H9 (cell line): ENCODE measurements at regions not wholly inside any gene's neighbourhood (a gene's known extent, or its start where the extent isn't known, plus 50 kb on each side); places are given as distances from the start of the nearest gene placed in this dataset.

Source experiments
- DNase-seq: peaks from one replicate; pipeline ENCODE4 v3.0.0-alpha.2; 2017
- H2AFZ ChIP-seq: one replicate; pipeline ENCODE4 v1.6.1; 2013; ENCODE audit warnings: mild to moderate bottlenecking, low read length, control low read depth, moderate library complexity
- H2AK5ac ChIP-seq: 2 replicates; pipeline ENCODE4 v1.6.1; 2013; ENCODE audit warnings: low read length, control low read depth, mixed read lengths; ENCODE audit not compliant: insufficient read length
- H2BK120ac ChIP-seq: one replicate; pipeline ENCODE4 v1.6.1; 2013; ENCODE audit warnings: low read depth, mild to moderate bottlenecking, low read length, control low read depth, inconsistent platforms; ENCODE audit not compliant: poor library complexity, severe bottlenecking
- H2BK12ac ChIP-seq: 2 replicates; pipeline ENCODE4 v1.6.1; 2013; ENCODE audit warnings: low read length, control low read depth, mixed read lengths, low read depth; ENCODE audit not compliant: insufficient read length
- H2BK15ac ChIP-seq: 2 replicates; pipeline ENCODE4 v1.6.1; 2013; ENCODE audit warnings: low read depth, low read length, control low read depth
- H2BK20ac ChIP-seq: one replicate; pipeline ENCODE4 v1.6.1; 2013; ENCODE audit warnings: low read depth, mild to moderate bottlenecking, low read length, control low read depth, inconsistent platforms; ENCODE audit not compliant: poor library complexity, severe bottlenecking
- H2BK5ac ChIP-seq: 2 replicates; pipeline ENCODE4 v1.6.1; 2013; ENCODE audit warnings: low read length, control low read depth, mixed read lengths; ENCODE audit not compliant: insufficient read length
- H3K14ac ChIP-seq: 2 replicates; pipeline ENCODE4 v1.6.1; 2013; ENCODE audit warnings: low read length, control low read depth; ENCODE audit not compliant: insufficient read depth
- H3K18ac ChIP-seq: 2 replicates; pipeline ENCODE4 v1.6.1; 2013; ENCODE audit warnings: low read depth, mild to moderate bottlenecking, mixed read lengths, low read length, control low read depth; ENCODE audit not compliant: insufficient read length
- H3K23ac ChIP-seq: 2 replicates; pipeline ENCODE4 v1.6.1; 2013; ENCODE audit warnings: low read length, control low read depth, mixed read lengths, low read depth; ENCODE audit not compliant: insufficient read length
- H3K23me2 ChIP-seq: 2 replicates; pipeline ENCODE4 v1.6.1; 2013; ENCODE audit warnings: low read depth, mild to moderate bottlenecking, mixed read lengths, low read length, control low read depth; ENCODE audit not compliant: insufficient read length, poor library complexity, severe bottlenecking
- H3K27ac ChIP-seq: 2 replicates; pipeline ENCODE4 v1.5.1; 2013; ENCODE audit warnings: low read length, control low read depth, mixed read lengths, low read depth; ENCODE audit not compliant: insufficient read length
- H3K27me3 ChIP-seq: 2 replicates; pipeline ENCODE4 v1.6.1; 2013; ENCODE audit warnings: low read length, control low read depth, inconsistent platforms; ENCODE audit not compliant: insufficient read depth
- H3K4ac ChIP-seq: 2 replicates; pipeline ENCODE4 v1.6.1; 2013; ENCODE audit warnings: low read depth, mild to moderate bottlenecking, control low read depth, inconsistent platforms, low read length, moderate library complexity
- H3K4me1 ChIP-seq: 2 replicates; pipeline ENCODE4 v1.6.1; 2013; ENCODE audit warnings: low read length, control low read depth, inconsistent platforms; ENCODE audit not compliant: insufficient read depth
- H3K4me2 ChIP-seq: 2 replicates; pipeline ENCODE4 v1.6.1; 2013; ENCODE audit warnings: low read length, control low read depth, mixed read lengths; ENCODE audit not compliant: insufficient read length, insufficient read depth
- H3K56ac ChIP-seq: 2 replicates; pipeline ENCODE4 v1.6.1; 2013; ENCODE audit warnings: low read depth, mild to moderate bottlenecking, mixed read lengths, low read length, control low read depth; ENCODE audit not compliant: insufficient read length
- H3K79me1 ChIP-seq: 2 replicates; pipeline ENCODE4 v1.6.1; 2013; ENCODE audit warnings: low read depth, mild to moderate bottlenecking, moderate library complexity, low read length, control low read depth, inconsistent platforms; ENCODE audit not compliant: insufficient read depth, poor library complexity, severe bottlenecking
- H3K79me2 ChIP-seq: 2 replicates; pipeline ENCODE4 v1.6.1; 2013; ENCODE audit warnings: low read length, control low read depth, inconsistent platforms; ENCODE audit not compliant: insufficient read depth
- H3K9ac ChIP-seq: 2 replicates; pipeline ENCODE4 v1.6.1; 2013; ENCODE audit warnings: low read length, control low read depth, mixed read lengths; ENCODE audit not compliant: insufficient read length; ENCODE audit errors: extremely low read depth
- H3K9me3 ChIP-seq: one replicate; pipeline ENCODE4 v1.6.1; 2013; ENCODE audit warnings: low read depth, low read length, inconsistent platforms; ENCODE audit not compliant: control insufficient read depth
- H3T11ph ChIP-seq: one replicate; pipeline ENCODE4 v1.6.1; 2013; ENCODE audit warnings: mild to moderate bottlenecking, low read length, control low read depth, inconsistent platforms
- H4K20me1 ChIP-seq: one replicate; pipeline ENCODE4 v1.6.1; 2013; ENCODE audit not compliant: control insufficient read depth, insufficient read length, insufficient read depth
- H4K5ac ChIP-seq: 2 replicates; pipeline ENCODE4 v1.6.1; 2013; ENCODE audit warnings: low read depth, mild to moderate bottlenecking, mixed read lengths, low read length, control low read depth; ENCODE audit not compliant: insufficient read length
- H4K8ac ChIP-seq: replicated peaks from 2 replicates; pipeline ENCODE4 v1.6.1; 2013; ENCODE audit warnings: low read length, control low read depth, mixed read lengths, low read depth; ENCODE audit not compliant: insufficient read length
- H4K91ac ChIP-seq: 2 replicates; pipeline ENCODE4 v1.6.1; 2013; ENCODE audit warnings: low read depth, mild to moderate bottlenecking, moderate library complexity, mixed read lengths, low read length, control low read depth; ENCODE audit not compliant: insufficient read length
- H3K27ac Mint-ChIP-seq, 3 experiments: 2 replicates in 2 of 3; 3 replicates in 1 of 3; pipeline ENCODE4 v1.8.0; 2020 to 2021; ENCODE audit warnings: mixed read lengths in 3 of 3, mild to moderate bottlenecking in 1 of 3, moderate library complexity in 1 of 3
- H3K27me3 Mint-ChIP-seq: 2 replicates; pipeline ENCODE4 v1.8.0; 2021; ENCODE audit warnings: low read depth, mild to moderate bottlenecking, moderate library complexity, mixed read lengths
- H3K36me3 Mint-ChIP-seq, 3 experiments: 2 replicates in 2 of 3; 3 replicates in 1 of 3; pipeline ENCODE4 v1.8.0; 2020 to 2021; ENCODE audit warnings: low read depth in 3 of 3, mixed read lengths in 3 of 3; ENCODE audit not compliant: insufficient read depth in 1 of 3
- H3K4me1 Mint-ChIP-seq, 2 experiments: 2 replicates each; pipeline ENCODE4 v1.8.0; 2020; ENCODE audit warnings: mixed read lengths in 2 of 2
- H3K4me3 Mint-ChIP-seq, 2 experiments: 2 replicates in 1 of 2; 3 replicates in 1 of 2; pipeline ENCODE4 v1.8.0; 2020 to 2021; ENCODE audit warnings: mild to moderate bottlenecking in 2 of 2, mixed read lengths in 2 of 2, moderate library complexity in 1 of 2
- H3K9me3 Mint-ChIP-seq, 2 experiments: 2 replicates in 1 of 2; 3 replicates in 1 of 2; pipeline ENCODE4 v1.8.0; 2020; ENCODE audit warnings: mild to moderate bottlenecking in 2 of 2, mixed read lengths in 2 of 2, moderate library complexity in 1 of 2
- WGBS: extraction: QIAGEN DNeasy Blood & Tissue Kit; methylation state at CpG from one replicate; pipeline ENCODE4 v1.1.7; 2013; ENCODE audit warnings: missing lambda C conversion rate, low lambda C conversion rate, mixed read lengths; ENCODE audit not compliant: insufficient read length; ENCODE audit errors: extremely low coverage; 5-methylcytosine and 5-hydroxymethylcytosine counted together
- TF ChIP-seq, protein P1 (sequence below): fragments of 200-600 bp; sonication (generic); conservative IDR thresholded peaks from 3 replicates; pipeline ENCODE4 v1.8.0; 2021; ENCODE audit warnings: antibody characterized with exemption, mild to moderate bottlenecking

- H3K27me3 Mint-ChIP-seq: peaks cover 37% of the 10 kb centered on the region
- Histone ChIP-seq H2BK120ac (no peak overlapping the region), H4K8ac (no peak overlapping the region), H2BK12ac (no peak overlapping the region), H3K4me1 (no peaks in the 10 kb centered on the region), H3K23me2 (no peaks in the 10 kb centered on the region), H3K18ac (no peak overlapping the region), H3K9ac (no peak overlapping the region), H3K79me1 (no peaks in the 10 kb centered on the region), H4K5ac (no peak overlapping the region), H2AK5ac (no peak overlapping the region), H3K4me2 (no peak overlapping the region), H4K91ac (no peak overlapping the region), H3K56ac (no peak overlapping the region), H2BK5ac (no peak overlapping the region), H2BK15ac (no peak overlapping the region), H3K27ac (no peak overlapping the region), H3K79me2 (no peaks in the 10 kb centered on the region), H3K27me3 (no peaks in the 10 kb centered on the region), H3K23ac (no peak overlapping the region), H4K20me1 (no peaks in the 10 kb centered on the region), H3K4ac (no peak overlapping the region), H3K14ac (no peak overlapping the region), H2AFZ (no peak overlapping the region), H3K9me3 (no peaks in the 10 kb centered on the region), H2BK20ac (no peak overlapping the region), H3T11ph (no peak overlapping the region)
- TF ChIP-seq, protein P1, sequence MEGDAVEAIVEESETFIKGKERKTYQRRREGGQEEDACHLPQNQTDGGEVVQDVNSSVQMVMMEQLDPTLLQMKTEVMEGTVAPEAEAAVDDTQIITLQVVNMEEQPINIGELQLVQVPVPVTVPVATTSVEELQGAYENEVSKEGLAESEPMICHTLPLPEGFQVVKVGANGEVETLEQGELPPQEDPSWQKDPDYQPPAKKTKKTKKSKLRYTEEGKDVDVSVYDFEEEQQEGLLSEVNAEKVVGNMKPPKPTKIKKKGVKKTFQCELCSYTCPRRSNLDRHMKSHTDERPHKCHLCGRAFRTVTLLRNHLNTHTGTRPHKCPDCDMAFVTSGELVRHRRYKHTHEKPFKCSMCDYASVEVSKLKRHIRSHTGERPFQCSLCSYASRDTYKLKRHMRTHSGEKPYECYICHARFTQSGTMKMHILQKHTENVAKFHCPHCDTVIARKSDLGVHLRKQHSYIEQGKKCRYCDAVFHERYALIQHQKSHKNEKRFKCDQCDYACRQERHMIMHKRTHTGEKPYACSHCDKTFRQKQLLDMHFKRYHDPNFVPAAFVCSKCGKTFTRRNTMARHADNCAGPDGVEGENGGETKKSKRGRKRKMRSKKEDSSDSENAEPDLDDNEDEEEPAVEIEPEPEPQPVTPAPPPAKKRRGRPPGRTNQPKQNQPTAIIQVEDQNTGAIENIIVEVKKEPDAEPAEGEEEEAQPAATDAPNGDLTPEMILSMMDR: no peak
- H3K4me3 Mint-ChIP-seq: no peak overlapping the region
- H3K27ac Mint-ChIP-seq: no peak overlapping the region
- DNase-seq: no peak
- no CpG with 5 or more reads among the region's 2 CpGs for WGBS
- no peaks in the 10 kb centered on the region for H3K9me3 Mint-ChIP-seq
- no peaks in the 10 kb centered on the region; a peak in 1 of 7 replicates for H3K36me3 Mint-ChIP-seq
- peaks cover under 1 to 12% of the 10 kb centered on the region in 2 experiments for H3K4me1 Mint-ChIP-seq
Measured at GRCh38 chr10:78806681-78807221, 262.0 kb upstream of the ZMIZ1 start.
